ENCODE measurements at regions not wholly inside any gene's neighbourhood (a gene's known extent, or its start where the extent isn't known, plus 50 kb on each side); places are given as distances from the start of the nearest gene placed in this dataset.

GRCh38 chr7:113331155-113331898, 213.0 kb upstream of the SMIM30 start:
- Mint-ChIP-seq H3K4me1 (no peaks in the 10 kb centered on the region), H3K4me3 (no peak overlapping the region), H3K27me3 (ENCODE audit: low read depth in 3 of 3) (no peaks in the 10 kb centered on the region), H3K9me3 (peaks cover 0 to 15% (median 7%) of the 10 kb centered on the region in 7 donors), H3K27ac (no peak overlapping the region), H3K36me3 (no peaks in the 10 kb centered on the region)
- Histone ChIP-seq H2AFZ (ENCODE audit: insufficient read depth, low read depth, low read length, poor library complexity, severe bottlenecking) (no peak overlapping the region), H3K4me1 (ENCODE audit: control insufficient read depth in 1 of 2, insufficient read depth in 2 of 2, low read length in 2 of 2) (no peaks in the 10 kb centered on the region), H4K20me1 (ENCODE audit: insufficient read depth, low read length) (no peaks in the 10 kb centered on the region), H3K27ac (ENCODE audit: low read depth in 1 of 2, low read length in 2 of 2) (no peak overlapping the region), H3K36me3 (replicated peaks in 1 of 2; ENCODE audit: control insufficient read depth in 1 of 2, insufficient read depth in 2 of 2, low read length in 2 of 2) (no peaks in the 10 kb centered on the region), H3K79me2 (ENCODE audit: insufficient read depth, low read length) (no peaks in the 10 kb centered on the region), H3K4me3 (replicated peaks in 1 of 3; ENCODE audit: low read depth in 2 of 3, low read length in 3 of 3) (no peak overlapping the region), H3K9me3 (replicated peaks in 1 of 2; ENCODE audit: control insufficient read depth in 1 of 2, insufficient read depth in 1 of 2, low read length in 2 of 2) (peaks cover 11 to 12% of the 10 kb centered on the region in 2 donors), H3K9ac (ENCODE audit: insufficient read depth, low read length, poor library complexity, severe bottlenecking) (no peak overlapping the region), H3K4me2 (replicated peaks; ENCODE audit: extremely low read depth, low read length, poor library complexity, severe bottlenecking) (no peak overlapping the region), H3K27me3 (ENCODE audit: control insufficient read depth in 2 of 2, insufficient read depth in 2 of 2, low read length in 2 of 2) (no peaks in the 10 kb centered on the region)
- intact Hi-C loops (cut with micrococcal nuclease), result no loop called here
- 79% methylated on average over 13 of the region's 15 CpGs for WGBS (ENCODE audit: insufficient coverage)
- DNase-seq, result no peak
- no peak for TF ChIP-seq CTCF (IDR thresholded peaks at IDR 0.05)

- H3K4me3 Mint-ChIP-seq, result no peak overlapping the region
- Histone ChIP-seq H3K9ac (ENCODE audit: insufficient read depth, low read length, poor library complexity, severe bottlenecking) (no peak overlapping the region), H3K79me2 (ENCODE audit: insufficient read depth, low read length) (no peaks in the 10 kb centered on the region), H3K4me2 (replicated peaks; ENCODE audit: extremely low read depth, low read length, poor library complexity, severe bottlenecking) (no peak overlapping the region), H3K4me1 (ENCODE audit: control insufficient read depth in 1 of 2, insufficient read depth in 2 of 2, low read length in 2 of 2) (no peaks in the 10 kb centered on the region), H3K4me3 (replicated peaks in 1 of 3; ENCODE audit: low read depth in 2 of 3, low read length in 3 of 3) (no peak overlapping the region), H3K27ac (ENCODE audit: low read depth in 1 of 2, low read length in 2 of 2) (no peak overlapping the region), H3K9me3 (replicated peaks in 1 of 2; ENCODE audit: control insufficient read depth in 1 of 2, insufficient read depth in 1 of 2, low read length in 2 of 2) (no peaks in the 10 kb centered on the region), H3K27me3 (ENCODE audit: control insufficient read depth in 2 of 2, insufficient read depth in 2 of 2, low read length in 2 of 2) (no peaks in the 10 kb centered on the region), H3K36me3 (replicated peaks in 1 of 2; ENCODE audit: control insufficient read depth in 1 of 2, insufficient read depth in 2 of 2, low read length in 2 of 2) (no peaks in the 10 kb centered on the region), H4K20me1 (ENCODE audit: insufficient read depth, low read length) (no peaks in the 10 kb centered on the region), H2AFZ (ENCODE audit: insufficient read depth, low read depth, low read length, poor library complexity, severe bottlenecking) (no peak overlapping the region)
- 83% methylated on average over 1 of the region's 2 CpGs for WGBS (ENCODE audit: insufficient coverage)
- H3K36me3 Mint-ChIP-seq, result no peaks in the 10 kb centered on the region
- no peak overlapping the region for H3K27ac Mint-ChIP-seq
- peaks cover 0 to 2% (median 0%) of the 10 kb centered on the region in 3 donors for H3K27me3 Mint-ChIP-seq (ENCODE audit: low read depth in 3 of 3)
- no peak for TF ChIP-seq CTCF (IDR thresholded peaks at IDR 0.05)
- intact Hi-C loops (cut with micrococcal nuclease), result no loop called here
- no peak for DNase-seq
- H3K9me3 Mint-ChIP-seq, result no peaks in the 10 kb centered on the region
- no peaks in the 10 kb centered on the region for H3K4me1 Mint-ChIP-seq
Observed at GRCh38 chr7:113321201-113321600, 202.8 kb upstream of the SMIM30 start.

Measured in CD14-positive monocyte (primary cell).